Trophoblast cell (in vitro differentiated cells and primary cell): ENCODE measurements at regions not wholly inside any gene's neighbourhood (a gene's known extent, or its start where the extent isn't known, plus 50 kb on each side); places are given as distances from the start of the nearest gene placed in this dataset.

ENCODE experiments used
- DNase-seq, 2 donors: peaks; one replicate each; pipeline ENCODE4 v3.0.0-alpha.2; 2016
- H2AFZ ChIP-seq: 2 replicates; pipeline ENCODE4 v1.6.1; 2013; ENCODE audit warnings: low read length, moderate library complexity, mild to moderate bottlenecking; ENCODE audit not compliant: insufficient read depth, poor library complexity
- H2AK5ac ChIP-seq: 2 replicates; pipeline ENCODE4 v1.6.1; 2013; ENCODE audit warnings: mild to moderate bottlenecking, low read length
- H2BK120ac ChIP-seq: 2 replicates; pipeline ENCODE4 v1.6.1; 2013; ENCODE audit warnings: low read length, mild to moderate bottlenecking, moderate library complexity; ENCODE audit not compliant: insufficient read depth, poor library complexity
- H2BK12ac ChIP-seq: 2 replicates; pipeline ENCODE4 v1.6.1; 2013; ENCODE audit warnings: mild to moderate bottlenecking, low read length, moderate library complexity
- H2BK5ac ChIP-seq: 2 replicates; pipeline ENCODE4 v1.6.1; 2013; ENCODE audit warnings: low read length, low read depth, moderate library complexity, mild to moderate bottlenecking; ENCODE audit not compliant: poor library complexity
- H3K14ac ChIP-seq: 2 replicates; pipeline ENCODE4 v1.6.1; 2013; ENCODE audit warnings: mild to moderate bottlenecking, low read length
- H3K18ac ChIP-seq: 2 replicates; pipeline ENCODE4 v1.6.1; 2013; ENCODE audit warnings: mild to moderate bottlenecking, low read length
- H3K23ac ChIP-seq: 2 replicates; pipeline ENCODE4 v1.6.1; 2013; ENCODE audit warnings: low read length
- H3K27ac ChIP-seq: 2 replicates; pipeline ENCODE4 v1.5.1; 2013; ENCODE audit warnings: low read depth, mild to moderate bottlenecking, inconsistent platforms, low read length, moderate library complexity
- H3K27me3 ChIP-seq: 2 replicates; pipeline ENCODE4 v1.6.1; 2013; ENCODE audit warnings: inconsistent platforms, mild to moderate bottlenecking, low read length, moderate library complexity; ENCODE audit not compliant: insufficient read depth
- H3K36me3 ChIP-seq, 2 experiments: 1 replicate in 1 of 2; 2 replicates in 1 of 2; pipeline ENCODE4 v1.6.1; 2013; ENCODE audit warnings: low read length in 2 of 2, mild to moderate bottlenecking in 2 of 2, moderate library complexity in 1 of 2; ENCODE audit not compliant: insufficient read depth in 2 of 2, control insufficient read depth in 1 of 2
- H3K4ac ChIP-seq: 2 replicates; pipeline ENCODE4 v1.6.1; 2013; ENCODE audit warnings: low read depth, mild to moderate bottlenecking, low read length, moderate library complexity
- H3K4me1 ChIP-seq, 2 experiments: 1 replicate in 1 of 2; 2 replicates in 1 of 2; pipeline ENCODE4 v1.6.1; 2013; ENCODE audit warnings: low read length in 2 of 2, mild to moderate bottlenecking in 2 of 2, moderate library complexity in 1 of 2; ENCODE audit not compliant: insufficient read depth in 2 of 2, control insufficient read depth in 1 of 2
- H3K4me2 ChIP-seq: 2 replicates; pipeline ENCODE4 v1.6.1; 2013; ENCODE audit warnings: inconsistent platforms, mild to moderate bottlenecking, low read length, moderate library complexity
- H3K4me3 ChIP-seq: 2 replicates; pipeline ENCODE4 v1.5.1; 2013; ENCODE audit warnings: mild to moderate bottlenecking, low read depth, low read length, inconsistent platforms
- H3K79me1 ChIP-seq: one replicate; pipeline ENCODE4 v1.6.1; 2013; ENCODE audit warnings: low read length
- H3K79me2 ChIP-seq: 2 replicates; pipeline ENCODE4 v1.6.1; 2013; ENCODE audit warnings: low read length, mild to moderate bottlenecking; ENCODE audit not compliant: control insufficient read depth, insufficient read depth, poor library complexity
- H3K9ac ChIP-seq: 2 replicates; pipeline ENCODE4 v1.6.1; 2013; ENCODE audit warnings: mild to moderate bottlenecking, low read length
- H3K9me3 ChIP-seq: 2 replicates; pipeline ENCODE4 v1.6.1; 2013; ENCODE audit warnings: low read depth, mild to moderate bottlenecking, control low read depth, inconsistent platforms, low read length; ENCODE audit not compliant: insufficient read depth
- H4K12ac ChIP-seq: 2 replicates; pipeline ENCODE4 v1.6.1; 2013; ENCODE audit warnings: low read depth, mild to moderate bottlenecking, low read length, moderate library complexity
- H4K8ac ChIP-seq: 2 replicates; pipeline ENCODE4 v1.6.1; 2013; ENCODE audit warnings: low read depth, mild to moderate bottlenecking, low read length, moderate library complexity
- H4K91ac ChIP-seq: one replicate; pipeline ENCODE4 v1.6.1; 2013; ENCODE audit warnings: low read depth, mild to moderate bottlenecking, low read length, moderate library complexity
- WGBS: extraction: QIAGEN DNeasy Blood & Tissue Kit; methylation state at CpG from one replicate; pipeline ENCODE4 v1.1.7; 2013; ENCODE audit warnings: missing lambda C conversion rate; ENCODE audit not compliant: insufficient read length, insufficient coverage; ENCODE audit errors: extremely low coverage; 5-methylcytosine and 5-hydroxymethylcytosine counted together

DNA sequence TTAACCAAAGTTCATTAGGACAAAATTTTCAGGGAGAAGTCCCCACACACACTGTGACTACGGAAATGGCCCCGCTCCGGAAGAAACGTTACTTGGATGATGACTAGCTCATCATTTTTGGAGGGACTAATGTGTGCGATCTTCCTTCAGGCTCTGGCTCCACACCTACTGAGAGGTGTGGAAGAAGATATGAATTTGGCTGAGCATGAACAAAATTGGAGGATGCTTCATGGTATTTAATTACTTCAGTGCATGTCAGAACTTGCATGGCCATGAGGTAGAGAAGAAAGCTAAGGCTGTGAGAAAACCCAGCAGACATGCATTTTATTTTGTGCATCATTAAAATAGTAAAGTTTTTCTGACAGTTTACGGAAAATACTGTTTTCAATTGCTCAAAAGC lies 202.1 kb upstream of the TLE4 start:
- Histone ChIP-seq H3K79me2 (no peaks in the 10 kb centered on the region), H3K14ac (no peak overlapping the region), H3K36me3 (no peaks in the 10 kb centered on the region), H3K9ac (no peak overlapping the region), H3K4me3 (no peak overlapping the region), H3K4me2 (no peak overlapping the region), H2AK5ac (no peak overlapping the region), H3K4me1 (peaks cover 0 to 1% of the 10 kb centered on the region in 2 experiments), H2AFZ (no peak overlapping the region), H2BK120ac (no peak overlapping the region), H3K23ac (no peak overlapping the region), H3K27me3 (no peaks in the 10 kb centered on the region), H3K27ac (no peak overlapping the region), H2BK12ac (no peak overlapping the region), H2BK5ac (no peak overlapping the region), H3K9me3 (no peaks in the 10 kb centered on the region), H3K4ac (no peak overlapping the region), H3K79me1 (no peaks in the 10 kb centered on the region), H4K12ac (no peak overlapping the region), H4K8ac (no peak overlapping the region), H4K91ac (no peak overlapping the region), H3K18ac (no peak overlapping the region)
- no peak for DNase-seq
- no CpG with 5 or more reads among the region's 6 CpGs for WGBS

DNA sequence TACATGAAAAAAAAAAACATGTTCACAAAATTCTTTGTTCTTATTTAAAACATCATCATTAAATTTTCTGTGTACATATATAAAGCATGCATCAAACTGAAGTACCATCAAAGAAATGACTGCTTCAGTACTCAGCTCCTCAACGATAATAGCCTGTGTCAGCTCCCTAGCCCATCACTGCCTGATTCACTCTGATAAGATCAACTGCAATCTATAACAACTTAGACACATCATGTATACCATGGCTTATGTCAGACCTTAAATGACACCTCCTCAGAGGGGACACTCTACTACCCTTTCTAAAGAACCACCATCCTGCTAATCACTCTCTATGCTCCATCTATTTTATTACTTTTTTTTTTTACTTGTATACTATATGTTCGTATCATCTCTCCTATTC lies 200.5 kb upstream of the TLE4 start:
- no peak overlapping the region for H3K4me3 ChIP-seq
- H2BK12ac ChIP-seq: no peak overlapping the region
- H2AK5ac ChIP-seq: no peak overlapping the region
- no peak overlapping the region for H3K4me2 ChIP-seq
- H2BK120ac ChIP-seq: no peak overlapping the region
- H2BK5ac ChIP-seq: no peak overlapping the region
- whole genome bisulfite sequencing: no CpG with 5 or more reads among the region's 2 CpGs
- no peak for DNase-seq
- H4K91ac ChIP-seq: no peak overlapping the region
- peaks cover 0 to 1% of the 10 kb centered on the region in 2 experiments for H3K4me1 ChIP-seq
- no peak overlapping the region for H4K12ac ChIP-seq
- no peaks in the 10 kb centered on the region for H3K79me1 ChIP-seq
- H3K14ac ChIP-seq: no peak overlapping the region
- H3K18ac ChIP-seq: no peak overlapping the region
- H3K9me3 ChIP-seq: no peaks in the 10 kb centered on the region
- no peak overlapping the region for H3K27ac ChIP-seq
- no peaks in the 10 kb centered on the region for H3K27me3 ChIP-seq
- H3K23ac ChIP-seq: no peak overlapping the region
- H4K8ac ChIP-seq: no peak overlapping the region
- no peak overlapping the region for H3K9ac ChIP-seq
- no peaks in the 10 kb centered on the region for H3K36me3 ChIP-seq
- H3K79me2 ChIP-seq: no peaks in the 10 kb centered on the region
- H3K4ac ChIP-seq: no peak overlapping the region
- no peak overlapping the region for H2AFZ ChIP-seq

DNA sequence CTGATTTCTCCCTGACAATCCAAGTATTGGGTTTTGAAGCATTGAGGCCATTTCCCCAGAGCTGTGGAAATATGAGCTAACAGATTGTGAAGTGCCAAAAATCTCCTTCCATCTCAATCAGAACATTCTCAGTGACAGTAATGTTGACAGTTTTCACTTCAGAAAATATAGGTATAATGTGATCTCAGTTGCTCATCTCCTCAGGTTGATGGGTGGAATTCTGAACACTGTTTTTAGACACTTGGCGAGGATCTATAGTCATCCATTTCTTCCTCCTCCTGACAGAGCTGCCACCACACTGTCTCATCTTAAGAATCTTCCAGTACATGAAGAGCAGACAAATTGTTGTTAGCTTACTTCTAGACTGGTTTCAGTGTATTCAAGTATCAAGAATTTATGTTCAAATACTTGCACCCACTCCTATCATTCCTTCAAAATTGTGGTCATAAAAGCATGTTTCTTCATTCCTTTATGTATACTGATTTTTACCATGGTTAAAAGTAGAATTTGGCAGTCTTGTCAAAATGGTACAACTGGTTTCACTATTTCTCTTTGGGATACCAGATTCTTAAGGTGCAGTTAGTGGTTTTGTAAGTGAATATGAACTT lies 199.7 kb upstream of the TLE4 start:
- no peak overlapping the region for H3K4me2 ChIP-seq
- H2AFZ ChIP-seq: no peak overlapping the region
- no peak overlapping the region for H3K23ac ChIP-seq
- H3K36me3 ChIP-seq: no peaks in the 10 kb centered on the region
- H2AK5ac ChIP-seq: no peak overlapping the region
- no peak overlapping the region for H2BK120ac ChIP-seq
- no peak overlapping the region for H3K4me3 ChIP-seq
- no peaks in the 10 kb centered on the region for H3K79me2 ChIP-seq
- no peak overlapping the region for H3K9ac ChIP-seq
- peaks cover 0 to 1% of the 10 kb centered on the region in 2 experiments for H3K4me1 ChIP-seq
- no peaks in the 10 kb centered on the region for H3K9me3 ChIP-seq
- no peak overlapping the region for H4K12ac ChIP-seq
- no peak overlapping the region for H2BK12ac ChIP-seq
- no peak overlapping the region for H4K91ac ChIP-seq
- no peak overlapping the region for H3K14ac ChIP-seq
- no peaks in the 10 kb centered on the region for H3K27me3 ChIP-seq
- H3K18ac ChIP-seq: no peak overlapping the region
- no peak overlapping the region for H3K27ac ChIP-seq
- no CpG with 5 or more reads among the region's 1 CpG for WGBS
- no peak for DNase-seq
- no peaks in the 10 kb centered on the region for H3K79me1 ChIP-seq
- no peak overlapping the region for H3K4ac ChIP-seq
- H2BK5ac ChIP-seq: no peak overlapping the region
- no peak overlapping the region for H4K8ac ChIP-seq

DNA sequence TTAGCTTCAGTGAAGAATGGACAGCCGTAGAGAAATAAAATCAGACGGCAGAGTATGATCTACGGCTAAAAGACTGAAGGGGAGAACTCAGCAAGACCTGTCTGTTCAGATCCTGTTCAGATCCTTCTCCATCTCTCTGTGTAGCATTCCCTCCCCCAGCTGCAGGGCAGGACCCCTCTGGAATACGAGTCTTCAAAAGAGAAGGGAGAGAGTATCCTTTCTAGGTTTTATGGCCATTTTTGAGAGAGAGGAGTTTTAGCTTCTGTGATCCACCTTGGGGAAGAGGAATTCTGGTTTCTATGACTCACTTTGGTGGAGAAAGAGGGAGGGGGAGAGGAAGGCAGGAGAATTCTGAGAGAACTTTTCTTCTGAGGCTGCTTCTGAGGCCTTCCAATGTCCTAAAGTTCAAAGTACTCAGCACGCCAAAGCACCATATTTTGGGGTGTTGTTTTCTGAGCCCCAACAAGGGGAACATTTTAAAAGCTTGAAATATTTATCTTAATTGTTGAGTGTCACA lies 194.4 kb upstream of the TLE4 start:
- Histone ChIP-seq H3K27ac (no peak overlapping the region), H3K79me2 (no peaks in the 10 kb centered on the region), H3K4me1 (peaks cover 0 to 2% of the 10 kb centered on the region in 2 experiments), H2AFZ (no peak overlapping the region), H3K27me3 (no peaks in the 10 kb centered on the region), H3K79me1 (no peaks in the 10 kb centered on the region), H2BK5ac (no peak overlapping the region), H2AK5ac (no peak overlapping the region), H3K4me2 (no peak overlapping the region), H3K36me3 (no peaks in the 10 kb centered on the region), H4K91ac (no peak overlapping the region), H4K8ac (no peak overlapping the region), H3K9me3 (no peaks in the 10 kb centered on the region), H3K14ac (no peak overlapping the region), H3K18ac (no peak overlapping the region), H3K23ac (no peak overlapping the region), H4K12ac (no peak overlapping the region), H3K4ac (no peak overlapping the region), H2BK120ac (no peak overlapping the region), H3K4me3 (no peak overlapping the region), H2BK12ac (no peak overlapping the region), H3K9ac (no peak overlapping the region)
- no CpG with 5 or more reads among the region's 5 CpGs for WGBS
- no peak for DNase-seq
